ENCODE measurements at regions not wholly inside any gene's neighbourhood (a gene's known extent, or its start where the extent isn't known, plus 50 kb on each side); places are given as distances from the start of the nearest gene placed in this dataset.

DNA sequence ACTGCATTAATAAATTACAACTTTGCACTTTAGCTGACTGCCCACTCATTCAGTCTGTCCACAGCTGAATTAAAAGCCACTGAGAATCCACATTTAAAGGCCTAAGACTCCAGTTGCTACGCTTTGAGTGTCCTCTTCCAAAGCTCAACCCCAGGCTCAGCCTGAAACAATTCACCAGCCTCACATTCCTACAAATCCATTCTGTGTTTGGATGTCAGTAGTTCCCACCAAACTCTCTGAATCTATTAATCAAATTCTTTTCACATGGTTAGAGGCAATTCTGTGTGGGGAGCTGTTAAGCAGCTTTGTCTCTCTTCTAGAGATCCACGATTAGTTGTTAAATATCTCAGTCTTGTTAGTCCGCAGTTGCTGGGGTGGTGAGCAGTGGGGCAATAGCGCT lies 116.8 kb upstream of the UBE2E2 start:
- TF ChIP-seq, protein P1, sequence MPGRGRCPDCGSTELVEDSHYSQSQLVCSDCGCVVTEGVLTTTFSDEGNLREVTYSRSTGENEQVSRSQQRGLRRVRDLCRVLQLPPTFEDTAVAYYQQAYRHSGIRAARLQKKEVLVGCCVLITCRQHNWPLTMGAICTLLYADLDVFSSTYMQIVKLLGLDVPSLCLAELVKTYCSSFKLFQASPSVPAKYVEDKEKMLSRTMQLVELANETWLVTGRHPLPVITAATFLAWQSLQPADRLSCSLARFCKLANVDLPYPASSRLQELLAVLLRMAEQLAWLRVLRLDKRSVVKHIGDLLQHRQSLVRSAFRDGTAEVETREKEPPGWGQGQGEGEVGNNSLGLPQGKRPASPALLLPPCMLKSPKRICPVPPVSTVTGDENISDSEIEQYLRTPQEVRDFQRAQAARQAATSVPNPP (IDR thresholded peaks at IDR 0.05; ENCODE audit: borderline replicate concordance, insufficient read depth, insufficient read length) = no peak
- TF ChIP-seq EZH2 (IDR thresholded peaks at IDR 0.05; ENCODE audit: borderline replicate concordance, low read depth, low read length) = no peak
- no peak for TF ChIP-seq POLR2A (conservative IDR thresholded peaks at IDR 0.05)
- TF ChIP-seq, protein P2, sequence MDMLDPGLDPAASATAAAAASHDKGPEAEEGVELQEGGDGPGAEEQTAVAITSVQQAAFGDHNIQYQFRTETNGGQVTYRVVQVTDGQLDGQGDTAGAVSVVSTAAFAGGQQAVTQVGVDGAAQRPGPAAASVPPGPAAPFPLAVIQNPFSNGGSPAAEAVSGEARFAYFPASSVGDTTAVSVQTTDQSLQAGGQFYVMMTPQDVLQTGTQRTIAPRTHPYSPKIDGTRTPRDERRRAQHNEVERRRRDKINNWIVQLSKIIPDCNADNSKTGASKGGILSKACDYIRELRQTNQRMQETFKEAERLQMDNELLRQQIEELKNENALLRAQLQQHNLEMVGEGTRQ (CRISPR knock-in tag; IDR thresholded peaks at IDR 0.05) = no peak
- TF ChIP-seq L3MBTL2 (IDR thresholded peaks at IDR 0.05) = no peak
- TF ChIP-seq, protein P3, sequence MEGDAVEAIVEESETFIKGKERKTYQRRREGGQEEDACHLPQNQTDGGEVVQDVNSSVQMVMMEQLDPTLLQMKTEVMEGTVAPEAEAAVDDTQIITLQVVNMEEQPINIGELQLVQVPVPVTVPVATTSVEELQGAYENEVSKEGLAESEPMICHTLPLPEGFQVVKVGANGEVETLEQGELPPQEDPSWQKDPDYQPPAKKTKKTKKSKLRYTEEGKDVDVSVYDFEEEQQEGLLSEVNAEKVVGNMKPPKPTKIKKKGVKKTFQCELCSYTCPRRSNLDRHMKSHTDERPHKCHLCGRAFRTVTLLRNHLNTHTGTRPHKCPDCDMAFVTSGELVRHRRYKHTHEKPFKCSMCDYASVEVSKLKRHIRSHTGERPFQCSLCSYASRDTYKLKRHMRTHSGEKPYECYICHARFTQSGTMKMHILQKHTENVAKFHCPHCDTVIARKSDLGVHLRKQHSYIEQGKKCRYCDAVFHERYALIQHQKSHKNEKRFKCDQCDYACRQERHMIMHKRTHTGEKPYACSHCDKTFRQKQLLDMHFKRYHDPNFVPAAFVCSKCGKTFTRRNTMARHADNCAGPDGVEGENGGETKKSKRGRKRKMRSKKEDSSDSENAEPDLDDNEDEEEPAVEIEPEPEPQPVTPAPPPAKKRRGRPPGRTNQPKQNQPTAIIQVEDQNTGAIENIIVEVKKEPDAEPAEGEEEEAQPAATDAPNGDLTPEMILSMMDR (IDR thresholded peaks at IDR 0.05 in 2 of 3, conservative IDR thresholded peaks at IDR 0.05 in 1 of 3; ENCODE audit: insufficient read depth in 2 of 3, low read depth in 1 of 3, low read length in 3 of 3) = no peak
- no peak for TF ChIP-seq POLR2AphosphoS2 (IDR thresholded peaks at IDR 0.05; ENCODE audit: low read length)
- no peak for TF ChIP-seq ZNF561 (CRISPR knock-in tag; conservative IDR thresholded peaks at IDR 0.05)
- TF ChIP-seq CEBPB (tag; IDR thresholded peaks at IDR 0.05) = no peak
- TF ChIP-seq RAD21 (CRISPR knock-in tag; conservative IDR thresholded peaks at IDR 0.05 in 1 of 2, IDR thresholded peaks at IDR 0.05 in 1 of 2) = no peak
- TF ChIP-seq, protein P4, sequence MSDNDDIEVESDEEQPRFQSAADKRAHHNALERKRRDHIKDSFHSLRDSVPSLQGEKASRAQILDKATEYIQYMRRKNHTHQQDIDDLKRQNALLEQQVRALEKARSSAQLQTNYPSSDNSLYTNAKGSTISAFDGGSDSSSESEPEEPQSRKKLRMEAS (CRISPR knock-in tag; IDR thresholded peaks at IDR 0.05) = no peak
